SKM-1 treated with dmso at 0.1 percent for 144 hours (cell line): ENCODE measurements at regions not wholly inside any gene's neighbourhood (a gene's known extent, or its start where the extent isn't known, plus 50 kb on each side); places are given as distances from the start of the nearest gene placed in this dataset.
"Not testable (repeated sequence)": the region's sequence is repeated elsewhere in the genome, so short reads cannot be mapped to it uniquely, and the experiment has no call there.

ENCODE experiments used
- DNase-seq: peaks from one replicate; lab custom pipeline; 2025; ENCODE audit not compliant: unreplicated experiment; lab: John Stamatoyannopoulos, UW

- not testable (repeated sequence) for DNase-seq
These were observed 150.9 kb upstream of the TEX13D start for GRCh38 chrX:124181515-124181914.

DNA sequence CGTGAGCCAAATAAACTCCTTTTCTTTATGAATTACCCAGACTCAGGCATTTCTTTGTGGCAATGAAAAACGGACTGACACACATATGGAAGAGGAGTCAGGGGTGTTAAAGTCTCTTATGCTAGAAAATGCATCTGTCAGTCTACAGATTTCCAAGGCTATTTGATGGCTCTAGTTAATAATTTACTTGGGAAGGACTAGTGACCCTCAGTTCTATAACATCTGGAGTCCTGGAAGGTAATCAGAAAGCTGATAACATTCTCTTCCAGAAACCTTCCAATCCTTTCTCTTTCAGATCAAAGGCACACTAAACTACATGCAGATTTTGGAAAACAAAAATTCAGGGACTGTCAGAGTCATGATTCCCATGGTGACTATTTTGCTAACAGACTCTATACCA is 142.0 kb upstream of the TEX13D start:
- no peak for DNase-seq

DNA sequence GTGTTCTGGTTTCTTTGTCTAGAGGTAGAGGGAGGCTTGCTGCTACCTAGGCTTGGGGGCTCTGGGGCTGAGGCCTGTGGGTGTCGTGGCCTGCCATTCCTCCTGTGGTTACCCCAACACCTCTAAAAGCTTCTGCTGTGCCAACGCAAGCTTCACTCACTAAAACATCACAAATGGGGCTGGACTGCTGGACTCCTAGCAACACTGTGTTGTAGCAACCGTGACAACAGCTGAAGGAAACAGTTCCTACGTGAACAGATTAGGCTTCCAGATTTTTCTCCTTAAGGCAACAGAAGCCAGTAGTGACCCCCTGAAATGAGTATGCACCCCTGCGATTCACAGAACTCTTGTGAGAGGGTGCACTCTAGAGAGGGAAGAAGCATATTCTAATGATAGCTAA is 138.3 kb upstream of the TEX13D start:
- DNase-seq, result no peak

- DNase-seq, result no peak
These were observed 137.6 kb upstream of the TEX13D start for GRCh38 chrX:124194901-124195300.

GRCh38 chrX:124203311-124203710 is 129.1 kb upstream of the TEX13D start:
- DNase-seq, result no peak

DNA sequence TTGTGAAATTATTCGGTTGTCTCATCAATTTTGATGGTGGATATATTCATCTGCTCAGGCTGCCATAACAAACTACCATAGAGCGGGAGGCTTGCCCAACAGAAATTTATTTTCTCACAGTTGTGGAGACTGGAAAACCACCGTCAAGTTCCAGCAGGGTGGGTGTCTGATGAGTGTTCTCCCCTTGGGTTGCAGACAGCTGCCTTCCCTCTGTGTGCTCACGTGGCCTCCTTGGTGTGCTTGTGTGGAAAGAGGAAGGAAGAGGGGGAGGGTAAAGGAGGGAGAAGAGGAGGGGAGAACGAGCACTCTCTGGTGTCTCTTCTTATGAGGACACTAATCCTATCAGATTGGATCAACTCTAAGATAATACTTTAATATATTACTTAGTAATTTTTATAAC is 123.8 kb upstream of the TEX13D start:
- peak; percentile 75 for DNase-seq

- DNase-seq, result no peak
These were observed 122.5 kb upstream of the TEX13D start for GRCh38 chrX:124209792-124210576.

- peak; percentile 30 for DNase-seq
These were observed 121.0 kb upstream of the TEX13D start for GRCh38 chrX:124211312-124211942.

GRCh38 chrX:124212622-124213021 is 119.8 kb upstream of the TEX13D start:
- peak; percentile 79 for DNase-seq

- DNase-seq, result no peak
These were observed 116.7 kb upstream of the TEX13D start for GRCh38 chrX:124215786-124216185.

- no peak for DNase-seq
These were observed 115.9 kb upstream of the TEX13D start for GRCh38 chrX:124216396-124217115.

DNA sequence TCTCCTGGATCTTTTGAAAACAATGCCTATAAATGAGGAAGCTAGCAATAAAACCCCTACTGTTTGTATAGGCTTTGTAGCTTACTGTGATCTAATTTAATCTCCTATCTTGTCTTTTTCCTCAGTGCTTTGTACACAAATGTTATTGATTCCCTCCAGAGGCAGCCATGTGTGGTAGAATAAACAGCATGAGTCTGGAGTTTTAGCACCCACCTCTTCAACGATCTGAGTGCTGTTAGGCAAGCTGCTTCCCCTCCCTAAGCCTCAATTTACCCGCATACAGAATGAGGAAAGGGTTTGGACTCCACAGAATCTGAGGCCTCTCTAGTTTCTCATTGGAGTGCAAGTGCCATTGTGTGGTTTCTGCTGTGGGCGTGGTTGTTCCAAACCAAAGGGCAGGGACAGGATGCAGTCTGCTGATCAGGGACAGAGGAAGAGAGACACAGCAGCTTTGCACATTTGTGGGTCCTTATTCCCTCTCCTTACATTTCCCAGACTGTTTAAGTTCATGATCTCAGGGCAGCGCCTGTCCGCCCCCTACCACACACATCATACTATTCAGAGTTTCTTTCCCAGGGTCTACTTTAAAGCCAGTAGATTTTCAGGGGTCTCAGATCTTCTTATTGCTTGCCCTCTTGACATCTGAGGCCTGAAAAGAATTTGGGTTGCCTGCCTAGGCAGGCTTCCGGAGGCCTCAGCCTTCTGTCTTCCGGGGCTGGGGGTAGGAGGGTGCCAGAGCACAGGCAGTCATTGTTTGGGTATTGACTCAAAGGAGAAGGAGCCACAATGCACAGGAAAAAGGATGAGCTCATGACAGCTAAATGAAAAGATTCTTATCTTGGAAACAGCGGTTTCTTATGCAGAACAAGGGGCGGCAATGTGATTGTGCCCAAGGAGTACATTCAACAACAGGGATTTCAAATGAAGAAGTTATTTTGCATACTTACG is 114.9 kb upstream of the TEX13D start:
- DNase-seq, result peak; percentile 68

DNA sequence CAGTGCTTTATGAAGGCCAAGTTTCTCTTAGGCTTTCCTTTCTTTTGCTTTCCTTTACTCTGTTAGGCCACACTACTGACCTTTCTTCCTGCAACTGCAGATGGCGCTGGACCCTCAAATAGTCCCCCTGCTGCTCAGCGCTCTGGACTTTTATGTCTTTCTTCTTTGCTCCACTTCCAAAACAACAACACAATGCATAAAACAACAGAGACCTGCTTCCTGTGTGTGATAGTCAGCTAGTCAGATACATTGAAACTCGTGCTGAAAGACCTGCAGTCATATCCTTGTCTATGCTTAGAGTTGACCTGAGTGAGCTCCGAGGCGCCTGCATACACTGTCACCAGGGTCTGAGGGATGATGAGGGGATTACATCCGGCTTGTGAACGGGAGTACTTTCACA is 108.9 kb upstream of the TEX13D start:
- no peak for DNase-seq

DNA sequence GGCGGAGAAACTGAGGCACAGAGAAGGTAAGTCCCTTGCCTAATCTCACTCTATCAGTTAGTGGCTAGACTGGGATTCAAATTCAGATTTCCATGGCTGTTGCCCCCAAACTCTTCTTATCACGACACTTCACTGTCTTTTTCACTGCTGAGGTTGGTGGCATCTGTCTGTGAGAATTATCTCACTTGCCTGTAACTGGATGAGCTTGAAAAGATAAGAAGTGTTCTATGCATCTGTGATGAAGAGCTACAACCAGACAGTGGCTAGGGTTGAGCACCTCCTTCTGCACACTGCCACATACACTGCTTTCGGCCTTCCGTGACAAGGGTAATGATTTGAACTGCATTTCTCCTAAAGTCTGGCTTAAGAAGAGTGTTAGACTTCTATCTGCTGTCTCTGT is 107.9 kb upstream of the TEX13D start:
- DNase-seq, result no peak

DNA sequence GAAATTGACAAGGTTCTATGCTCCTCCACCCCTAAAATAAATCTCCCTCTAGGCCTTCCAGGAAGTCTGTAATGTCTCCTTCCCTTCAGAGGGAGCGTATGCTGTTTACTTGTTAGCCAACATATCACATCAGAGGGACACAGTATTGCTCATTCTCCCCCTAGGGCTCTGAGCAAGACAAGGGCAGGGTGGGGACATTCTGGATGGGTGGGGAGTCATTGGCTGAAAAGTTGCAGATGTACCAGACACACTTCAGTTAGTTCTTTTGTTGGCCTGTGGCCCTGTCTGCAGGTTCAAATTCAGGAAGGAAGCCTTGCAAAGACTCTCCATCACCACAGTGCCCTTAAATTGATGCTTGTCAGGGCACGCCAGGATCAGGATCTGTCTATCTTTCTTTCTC is 106.3 kb upstream of the TEX13D start:
- DNase-seq, result no peak

GRCh38 chrX:124228849-124229248 is 103.6 kb upstream of the TEX13D start:
- DNase-seq, result no peak

DNA sequence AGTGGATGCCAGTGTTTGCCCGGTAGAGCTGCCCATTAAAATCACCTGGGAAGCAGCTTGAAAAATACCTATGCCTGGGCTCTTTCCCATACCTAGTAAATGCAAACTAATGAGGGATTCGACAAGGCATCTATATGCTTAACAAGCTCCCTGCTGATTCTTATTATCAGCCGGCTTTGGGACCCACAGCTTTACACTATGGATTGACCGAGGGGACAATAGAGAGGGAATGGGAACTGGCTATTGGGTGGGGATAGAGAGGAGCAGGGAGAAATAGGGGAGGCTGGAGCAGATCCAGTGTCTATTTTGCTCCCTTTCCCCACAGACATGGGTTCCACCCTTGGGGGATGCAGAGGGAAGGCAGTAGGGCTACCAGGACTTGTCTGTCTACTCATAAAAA is 103.1 kb upstream of the TEX13D start:
- no peak for DNase-seq

DNA sequence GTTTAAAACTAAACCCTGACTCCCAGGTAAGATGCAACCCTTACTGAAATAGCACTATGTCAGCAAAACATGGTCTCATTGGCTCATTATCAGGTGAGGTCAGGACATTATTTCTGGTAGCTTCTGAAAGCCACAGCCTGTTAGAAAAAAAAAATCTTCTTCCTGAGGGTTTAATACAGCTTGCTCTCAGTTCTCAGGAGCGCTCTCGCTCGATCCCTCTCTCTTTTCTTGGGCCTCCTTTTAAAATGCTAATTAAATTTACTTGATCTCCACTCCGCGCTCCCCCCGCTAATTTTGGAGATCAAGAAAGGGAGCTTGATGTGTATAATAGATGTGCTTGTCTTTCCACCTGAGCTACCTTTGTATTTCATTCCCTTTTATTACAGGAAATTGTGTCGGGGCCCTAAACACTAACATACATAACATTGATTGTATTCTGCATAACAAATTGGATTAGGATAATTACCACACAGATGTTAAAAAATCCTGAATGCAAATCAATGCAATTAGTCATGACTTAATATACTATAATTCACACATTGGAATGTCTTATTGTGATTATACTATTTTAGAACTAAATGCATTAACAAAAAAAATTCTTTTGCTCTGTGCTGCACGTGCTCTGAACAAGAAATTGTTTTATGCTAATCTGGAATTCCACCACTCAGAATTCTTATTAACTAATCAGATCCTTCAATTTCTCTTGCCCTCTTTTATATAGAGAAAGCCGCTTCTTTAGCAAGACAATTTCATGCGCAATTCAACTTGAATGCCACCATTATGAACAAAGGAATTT is 101.6 kb upstream of the TEX13D start:
- no peak for DNase-seq

DNA sequence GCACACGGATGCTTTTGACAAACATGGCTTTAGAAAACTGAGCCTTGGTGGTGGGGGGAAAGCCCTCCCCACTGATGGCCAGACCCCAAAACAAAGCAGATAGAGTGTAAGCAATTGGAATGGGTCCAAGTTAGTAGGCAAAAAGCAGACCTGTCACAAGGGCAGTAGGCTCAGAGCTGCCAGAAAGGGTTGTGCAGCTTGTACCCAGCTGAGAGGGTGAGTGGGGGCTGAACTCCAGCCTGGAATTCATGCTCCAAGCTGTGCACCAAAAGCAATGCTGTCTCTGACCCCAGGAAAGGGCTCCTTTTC is 101.1 kb upstream of the TEX13D start:
- no peak for DNase-seq

GRCh38 chrX:124232523-124233201 is 99.8 kb upstream of the TEX13D start:
- no peak for DNase-seq
